H9 (cell line): ENCODE measurements at regions not wholly inside any gene's neighbourhood (a gene's known extent, or its start where the extent isn't known, plus 50 kb on each side); places are given as distances from the start of the nearest gene placed in this dataset.

Experiments
- DNase-seq: peaks from one replicate; pipeline ENCODE4 v3.0.0-alpha.2; 2017
- H2AFZ ChIP-seq: one replicate; pipeline ENCODE4 v1.6.1; 2013; ENCODE audit warnings: mild to moderate bottlenecking, low read length, control low read depth, moderate library complexity
- H2AK5ac ChIP-seq: 2 replicates; pipeline ENCODE4 v1.6.1; 2013; ENCODE audit warnings: low read length, control low read depth, mixed read lengths; ENCODE audit not compliant: insufficient read length
- H2BK120ac ChIP-seq: one replicate; pipeline ENCODE4 v1.6.1; 2013; ENCODE audit warnings: low read depth, mild to moderate bottlenecking, low read length, control low read depth, inconsistent platforms; ENCODE audit not compliant: poor library complexity, severe bottlenecking
- H2BK12ac ChIP-seq: 2 replicates; pipeline ENCODE4 v1.6.1; 2013; ENCODE audit warnings: low read length, control low read depth, mixed read lengths, low read depth; ENCODE audit not compliant: insufficient read length
- H2BK15ac ChIP-seq: 2 replicates; pipeline ENCODE4 v1.6.1; 2013; ENCODE audit warnings: low read depth, low read length, control low read depth
- H2BK20ac ChIP-seq: one replicate; pipeline ENCODE4 v1.6.1; 2013; ENCODE audit warnings: low read depth, mild to moderate bottlenecking, low read length, control low read depth, inconsistent platforms; ENCODE audit not compliant: poor library complexity, severe bottlenecking
- H2BK5ac ChIP-seq: 2 replicates; pipeline ENCODE4 v1.6.1; 2013; ENCODE audit warnings: low read length, control low read depth, mixed read lengths; ENCODE audit not compliant: insufficient read length
- H3K14ac ChIP-seq: 2 replicates; pipeline ENCODE4 v1.6.1; 2013; ENCODE audit warnings: low read length, control low read depth; ENCODE audit not compliant: insufficient read depth
- H3K18ac ChIP-seq: 2 replicates; pipeline ENCODE4 v1.6.1; 2013; ENCODE audit warnings: low read depth, mild to moderate bottlenecking, mixed read lengths, low read length, control low read depth; ENCODE audit not compliant: insufficient read length
- H3K23ac ChIP-seq: 2 replicates; pipeline ENCODE4 v1.6.1; 2013; ENCODE audit warnings: low read length, control low read depth, mixed read lengths, low read depth; ENCODE audit not compliant: insufficient read length
- H3K23me2 ChIP-seq: 2 replicates; pipeline ENCODE4 v1.6.1; 2013; ENCODE audit warnings: low read depth, mild to moderate bottlenecking, mixed read lengths, low read length, control low read depth; ENCODE audit not compliant: insufficient read length, poor library complexity, severe bottlenecking
- H3K27ac ChIP-seq: 2 replicates; pipeline ENCODE4 v1.5.1; 2013; ENCODE audit warnings: low read length, control low read depth, mixed read lengths, low read depth; ENCODE audit not compliant: insufficient read length
- H3K27me3 ChIP-seq: 2 replicates; pipeline ENCODE4 v1.6.1; 2013; ENCODE audit warnings: low read length, control low read depth, inconsistent platforms; ENCODE audit not compliant: insufficient read depth
- H3K4ac ChIP-seq: 2 replicates; pipeline ENCODE4 v1.6.1; 2013; ENCODE audit warnings: low read depth, mild to moderate bottlenecking, control low read depth, inconsistent platforms, low read length, moderate library complexity
- H3K4me1 ChIP-seq: 2 replicates; pipeline ENCODE4 v1.6.1; 2013; ENCODE audit warnings: low read length, control low read depth, inconsistent platforms; ENCODE audit not compliant: insufficient read depth
- H3K4me2 ChIP-seq: 2 replicates; pipeline ENCODE4 v1.6.1; 2013; ENCODE audit warnings: low read length, control low read depth, mixed read lengths; ENCODE audit not compliant: insufficient read length, insufficient read depth
- H3K56ac ChIP-seq: 2 replicates; pipeline ENCODE4 v1.6.1; 2013; ENCODE audit warnings: low read depth, mild to moderate bottlenecking, mixed read lengths, low read length, control low read depth; ENCODE audit not compliant: insufficient read length
- H3K79me1 ChIP-seq: 2 replicates; pipeline ENCODE4 v1.6.1; 2013; ENCODE audit warnings: low read depth, mild to moderate bottlenecking, moderate library complexity, low read length, control low read depth, inconsistent platforms; ENCODE audit not compliant: insufficient read depth, poor library complexity, severe bottlenecking
- H3K79me2 ChIP-seq: 2 replicates; pipeline ENCODE4 v1.6.1; 2013; ENCODE audit warnings: low read length, control low read depth, inconsistent platforms; ENCODE audit not compliant: insufficient read depth
- H3K9ac ChIP-seq: 2 replicates; pipeline ENCODE4 v1.6.1; 2013; ENCODE audit warnings: low read length, control low read depth, mixed read lengths; ENCODE audit not compliant: insufficient read length; ENCODE audit errors: extremely low read depth
- H3K9me3 ChIP-seq: one replicate; pipeline ENCODE4 v1.6.1; 2013; ENCODE audit warnings: low read depth, low read length, inconsistent platforms; ENCODE audit not compliant: control insufficient read depth
- H3T11ph ChIP-seq: one replicate; pipeline ENCODE4 v1.6.1; 2013; ENCODE audit warnings: mild to moderate bottlenecking, low read length, control low read depth, inconsistent platforms
- H4K20me1 ChIP-seq: one replicate; pipeline ENCODE4 v1.6.1; 2013; ENCODE audit not compliant: control insufficient read depth, insufficient read length, insufficient read depth
- H4K5ac ChIP-seq: 2 replicates; pipeline ENCODE4 v1.6.1; 2013; ENCODE audit warnings: low read depth, mild to moderate bottlenecking, mixed read lengths, low read length, control low read depth; ENCODE audit not compliant: insufficient read length
- H4K8ac ChIP-seq: replicated peaks from 2 replicates; pipeline ENCODE4 v1.6.1; 2013; ENCODE audit warnings: low read length, control low read depth, mixed read lengths, low read depth; ENCODE audit not compliant: insufficient read length
- H4K91ac ChIP-seq: 2 replicates; pipeline ENCODE4 v1.6.1; 2013; ENCODE audit warnings: low read depth, mild to moderate bottlenecking, moderate library complexity, mixed read lengths, low read length, control low read depth; ENCODE audit not compliant: insufficient read length
- H3K27ac Mint-ChIP-seq, 3 experiments: 2 replicates in 2 of 3; 3 replicates in 1 of 3; pipeline ENCODE4 v1.8.0; 2020 to 2021; ENCODE audit warnings: mixed read lengths in 3 of 3, mild to moderate bottlenecking in 1 of 3, moderate library complexity in 1 of 3
- H3K27me3 Mint-ChIP-seq: 2 replicates; pipeline ENCODE4 v1.8.0; 2021; ENCODE audit warnings: low read depth, mild to moderate bottlenecking, moderate library complexity, mixed read lengths
- H3K36me3 Mint-ChIP-seq, 3 experiments: 2 replicates in 2 of 3; 3 replicates in 1 of 3; pipeline ENCODE4 v1.8.0; 2020 to 2021; ENCODE audit warnings: low read depth in 3 of 3, mixed read lengths in 3 of 3; ENCODE audit not compliant: insufficient read depth in 1 of 3
- H3K4me1 Mint-ChIP-seq, 2 experiments: 2 replicates each; pipeline ENCODE4 v1.8.0; 2020; ENCODE audit warnings: mixed read lengths in 2 of 2
- H3K4me3 Mint-ChIP-seq, 2 experiments: 2 replicates in 1 of 2; 3 replicates in 1 of 2; pipeline ENCODE4 v1.8.0; 2020 to 2021; ENCODE audit warnings: mild to moderate bottlenecking in 2 of 2, mixed read lengths in 2 of 2, moderate library complexity in 1 of 2
- H3K9me3 Mint-ChIP-seq, 2 experiments: 2 replicates in 1 of 2; 3 replicates in 1 of 2; pipeline ENCODE4 v1.8.0; 2020; ENCODE audit warnings: mild to moderate bottlenecking in 2 of 2, mixed read lengths in 2 of 2, moderate library complexity in 1 of 2
- WGBS: extraction: QIAGEN DNeasy Blood & Tissue Kit; methylation state at CpG from one replicate; pipeline ENCODE4 v1.1.7; 2013; ENCODE audit warnings: missing lambda C conversion rate, low lambda C conversion rate, mixed read lengths; ENCODE audit not compliant: insufficient read length; ENCODE audit errors: extremely low coverage; 5-methylcytosine and 5-hydroxymethylcytosine counted together
- TF ChIP-seq, protein P1 (sequence below): fragments of 200-600 bp; sonication (generic); conservative IDR thresholded peaks from 3 replicates; pipeline ENCODE4 v1.8.0; 2021; ENCODE audit warnings: antibody characterized with exemption, mild to moderate bottlenecking

DNA sequence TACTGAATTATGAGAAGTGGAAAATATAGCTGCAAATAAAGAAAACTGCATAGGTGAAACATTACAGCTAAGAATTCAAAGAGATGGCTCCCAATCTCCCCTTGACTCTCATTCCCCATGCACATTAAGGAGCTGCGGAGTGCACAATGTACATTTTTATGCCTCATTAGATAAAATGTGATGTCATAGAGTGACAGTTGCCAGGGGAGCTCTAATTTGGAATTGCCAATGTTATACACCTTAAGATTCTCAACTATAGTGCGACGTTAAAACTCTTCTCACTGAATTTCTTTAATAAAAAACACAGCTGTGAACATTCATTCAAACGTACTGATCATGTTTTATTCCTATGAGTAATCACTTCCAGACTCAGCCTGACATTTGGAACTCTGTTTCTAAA lies 386.9 kb upstream of the CELF2 start:
- no peak overlapping the region for H2AFZ ChIP-seq
- no peak overlapping the region for H2BK15ac ChIP-seq
- DNase-seq, result no peak
- no peaks in the 10 kb centered on the region for H4K20me1 ChIP-seq
- Mint-ChIP-seq H3K36me3 (no peaks in the 10 kb centered on the region), H3K27me3 (no peaks in the 10 kb centered on the region), H3K4me1 (no peaks in the 10 kb centered on the region), H3K9me3 (0 out of 5 replicates have a peak, but pooled peaks cover 0 to 2% of the 10 kb centered on the region in 2 experiments), H3K4me3 (no peak overlapping the region), H3K27ac (no peak overlapping the region)
- H4K8ac ChIP-seq, result no peak overlapping the region
- TF ChIP-seq, protein P1, sequence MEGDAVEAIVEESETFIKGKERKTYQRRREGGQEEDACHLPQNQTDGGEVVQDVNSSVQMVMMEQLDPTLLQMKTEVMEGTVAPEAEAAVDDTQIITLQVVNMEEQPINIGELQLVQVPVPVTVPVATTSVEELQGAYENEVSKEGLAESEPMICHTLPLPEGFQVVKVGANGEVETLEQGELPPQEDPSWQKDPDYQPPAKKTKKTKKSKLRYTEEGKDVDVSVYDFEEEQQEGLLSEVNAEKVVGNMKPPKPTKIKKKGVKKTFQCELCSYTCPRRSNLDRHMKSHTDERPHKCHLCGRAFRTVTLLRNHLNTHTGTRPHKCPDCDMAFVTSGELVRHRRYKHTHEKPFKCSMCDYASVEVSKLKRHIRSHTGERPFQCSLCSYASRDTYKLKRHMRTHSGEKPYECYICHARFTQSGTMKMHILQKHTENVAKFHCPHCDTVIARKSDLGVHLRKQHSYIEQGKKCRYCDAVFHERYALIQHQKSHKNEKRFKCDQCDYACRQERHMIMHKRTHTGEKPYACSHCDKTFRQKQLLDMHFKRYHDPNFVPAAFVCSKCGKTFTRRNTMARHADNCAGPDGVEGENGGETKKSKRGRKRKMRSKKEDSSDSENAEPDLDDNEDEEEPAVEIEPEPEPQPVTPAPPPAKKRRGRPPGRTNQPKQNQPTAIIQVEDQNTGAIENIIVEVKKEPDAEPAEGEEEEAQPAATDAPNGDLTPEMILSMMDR, result no peak
- H4K5ac ChIP-seq, result no peak overlapping the region
- H3K27ac ChIP-seq, result no peak overlapping the region
- no peaks in the 10 kb centered on the region for H3K27me3 ChIP-seq
- H2BK120ac ChIP-seq, result no peak overlapping the region
- H3K4me2 ChIP-seq, result no peak overlapping the region
- H2BK5ac ChIP-seq, result no peak overlapping the region
- H3K9ac ChIP-seq, result no peak overlapping the region
- H3K4ac ChIP-seq, result no peak overlapping the region
- H3K23ac ChIP-seq, result no peak overlapping the region
- H3K14ac ChIP-seq, result no peak overlapping the region
- H3K79me1 ChIP-seq, result no peaks in the 10 kb centered on the region
- H3K56ac ChIP-seq, result no peak overlapping the region
- no peak overlapping the region for H3T11ph ChIP-seq
- no peaks in the 10 kb centered on the region for H3K79me2 ChIP-seq
- H4K91ac ChIP-seq, result no peak overlapping the region
- H3K18ac ChIP-seq, result no peak overlapping the region
- no peak overlapping the region for H2AK5ac ChIP-seq
- no peaks in the 10 kb centered on the region for H3K9me3 ChIP-seq
- no CpG with 5 or more reads among the region's 4 CpGs for WGBS
- no peak overlapping the region for H2BK20ac ChIP-seq
- H2BK12ac ChIP-seq, result no peak overlapping the region
- no peaks in the 10 kb centered on the region for H3K23me2 ChIP-seq
- no peaks in the 10 kb centered on the region for H3K4me1 ChIP-seq
